Neural cell (in vitro differentiated cells): ENCODE measurements at regions not wholly inside any gene's neighbourhood (a gene's known extent, or its start where the extent isn't known, plus 50 kb on each side); places are given as distances from the start of the nearest gene placed in this dataset.

Experiments used
- CTCF ChIP-seq: fragments of 450-650 bp; IDR thresholded peaks from 2 replicates; pipeline ENCODE4 v1.5.1; 2014; ENCODE audit warnings: antibody characterized with exemption, mild to moderate bottlenecking, moderate library complexity; ENCODE audit not compliant: poor library complexity, severe bottlenecking
- EP300 ChIP-seq: fragments of 450-650 bp; conservative IDR thresholded peaks from 2 replicates; pipeline ENCODE4 v1.6.1; 2014; ENCODE audit warnings: antibody characterized with exemption, mild to moderate bottlenecking, moderate library complexity; ENCODE audit not compliant: poor library complexity, severe bottlenecking
- EZH2 ChIP-seq: fragments of 200-600, 300-800 bp; shearing (Covaris generic), sonication (generic); IDR thresholded peaks from 2 replicates; pipeline ENCODE4 v1.6.1; 2014; ENCODE audit warnings: antibody characterized with exemption, low read length, borderline replicate concordance, mild to moderate bottlenecking; ENCODE audit not compliant: insufficient read depth, poor library complexity, severe bottlenecking
- POLR2AphosphoS5 ChIP-seq: IDR thresholded peaks from 2 replicates; pipeline ENCODE4 v1.6.1; 2012
- RAD21 ChIP-seq: fragments of 450-650 bp; conservative IDR thresholded peaks from 2 replicates; pipeline ENCODE4 v1.6.1; 2014; ENCODE audit warnings: antibody characterized with exemption, mild to moderate bottlenecking, moderate library complexity
- REST ChIP-seq: IDR thresholded peaks from 2 replicates; pipeline ENCODE4 v1.6.1; 2012; ENCODE audit warnings: borderline replicate concordance
- SMC3 ChIP-seq: fragments of 450-650 bp; conservative IDR thresholded peaks from 2 replicates; pipeline ENCODE4 v1.6.1; 2014; ENCODE audit warnings: antibody characterized with exemption, mild to moderate bottlenecking, moderate library complexity; ENCODE audit not compliant: poor library complexity

- TF ChIP-seq CTCF (no peak), EZH2 (no peak), POLR2AphosphoS5 (no peak), EP300 (no peak), REST (no peak), RAD21 (no peak), SMC3 (no peak)
These were observed 307.4 kb upstream of the UMPS start for GRCh38 chr3:124422805-124423204.
